ENCODE measurements at regions not wholly inside any gene's neighbourhood (a gene's known extent, or its start where the extent isn't known, plus 50 kb on each side); places are given as distances from the start of the nearest gene placed in this dataset.

DNA sequence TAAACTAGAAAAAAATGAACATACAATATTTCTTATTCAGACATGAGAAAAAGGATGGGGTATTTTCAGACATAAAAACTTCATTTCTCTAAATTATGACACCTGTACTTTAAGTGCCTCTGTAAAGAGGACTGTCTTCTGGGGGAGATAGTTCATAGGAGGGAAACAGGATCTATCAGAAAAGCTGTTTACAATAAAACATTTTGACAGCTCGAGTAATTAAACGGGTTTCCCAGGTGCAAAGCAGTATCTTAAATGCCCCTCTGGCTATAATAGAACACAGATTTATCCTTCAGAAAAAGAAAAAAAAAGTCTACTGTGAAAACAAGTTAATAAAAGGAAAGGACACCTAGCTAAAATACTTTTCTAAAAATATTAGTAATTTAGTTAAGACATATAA is 311.4 kb upstream of the UBE2E3 start:
- WGBS (ENCODE audit: low lambda C conversion rate): 15% methylated on average over 2 of the region's 2 CpGs
- POLR2A ChIA-PET: no interaction called here

DNA sequence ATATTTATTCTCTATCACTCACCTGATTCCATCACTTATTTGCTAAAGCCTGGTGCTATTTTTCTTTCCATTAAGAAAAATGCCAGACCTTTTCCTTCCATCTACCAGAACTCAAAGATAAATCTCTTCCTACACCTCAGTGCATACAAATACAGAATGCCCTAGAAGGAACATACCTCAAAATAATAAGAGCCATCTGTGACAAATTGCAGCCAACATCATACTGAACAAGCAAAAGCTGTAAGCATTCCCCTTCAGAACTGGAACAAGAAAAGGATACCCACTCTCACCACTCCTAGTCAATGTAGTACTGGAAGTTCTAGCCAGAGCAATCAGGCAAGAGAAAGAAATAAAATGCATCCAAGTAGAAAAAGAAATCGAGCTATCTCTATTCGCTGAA is 315.9 kb upstream of the UBE2E3 start:
- no peaks in the 10 kb centered on the region for H3K9me2 ChIP-seq
- no peak overlapping the region for H3K9ac ChIP-seq
- H3K4me2 ChIP-seq: no peak overlapping the region
- H3K4me3 ChIP-seq (ENCODE audit: low read depth in 2 of 2, low read length in 1 of 2): no peak overlapping the region
- no peaks in the 10 kb centered on the region for H4K20me1 ChIP-seq (ENCODE audit: insufficient read depth)
- no peaks in the 10 kb centered on the region for H3F3A ChIP-seq (replicated peaks; ENCODE audit: insufficient read depth)
- WGBS (ENCODE audit: low lambda C conversion rate): 96% methylated on average over 2 of the region's 2 CpGs
- no peak overlapping the region for H3K27ac ChIP-seq (ENCODE audit: low read depth in 2 of 2, low read length in 1 of 2)
- DNase-seq: no peak
- POLR2A ChIA-PET: no interaction called here
- CTCF ChIA-PET: no interaction called here
- no peaks in the 10 kb centered on the region for H3K27me3 ChIP-seq (ENCODE audit: insufficient read depth)
- H3K4me1 ChIP-seq (ENCODE audit: control insufficient read depth in 1 of 2, insufficient read depth in 2 of 2, low read depth in 1 of 2, low read length in 1 of 2): no peaks in the 10 kb centered on the region; a peak in 2 of 4 replicates
- no peak overlapping the region for H2AFZ ChIP-seq (ENCODE audit: low read depth)
- no peaks in the 10 kb centered on the region for H3K36me3 ChIP-seq (replicated peaks in 1 of 2; ENCODE audit: control insufficient read depth in 1 of 2, insufficient read depth in 2 of 2, low read length in 1 of 2)
- H3K9me3 ChIP-seq: no peaks in the 10 kb centered on the region
- no peaks in the 10 kb centered on the region; the same call in 1 of the 2 replicates for H3K79me2 ChIP-seq (ENCODE audit: insufficient read depth)
- TF ChIP-seq, protein P1, sequence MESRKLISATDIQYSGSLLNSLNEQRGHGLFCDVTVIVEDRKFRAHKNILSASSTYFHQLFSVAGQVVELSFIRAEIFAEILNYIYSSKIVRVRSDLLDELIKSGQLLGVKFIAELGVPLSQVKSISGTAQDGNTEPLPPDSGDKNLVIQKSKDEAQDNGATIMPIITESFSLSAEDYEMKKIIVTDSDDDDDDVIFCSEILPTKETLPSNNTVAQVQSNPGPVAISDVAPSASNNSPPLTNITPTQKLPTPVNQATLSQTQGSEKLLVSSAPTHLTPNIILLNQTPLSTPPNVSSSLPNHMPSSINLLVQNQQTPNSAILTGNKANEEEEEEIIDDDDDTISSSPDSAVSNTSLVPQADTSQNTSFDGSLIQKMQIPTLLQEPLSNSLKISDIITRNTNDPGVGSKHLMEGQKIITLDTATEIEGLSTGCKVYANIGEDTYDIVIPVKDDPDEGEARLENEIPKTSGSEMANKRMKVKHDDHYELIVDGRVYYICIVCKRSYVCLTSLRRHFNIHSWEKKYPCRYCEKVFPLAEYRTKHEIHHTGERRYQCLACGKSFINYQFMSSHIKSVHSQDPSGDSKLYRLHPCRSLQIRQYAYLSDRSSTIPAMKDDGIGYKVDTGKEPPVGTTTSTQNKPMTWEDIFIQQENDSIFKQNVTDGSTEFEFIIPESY (IDR thresholded peaks at IDR 0.05; ENCODE audit: borderline replicate concordance, low read depth): no peak
- TF ChIP-seq, protein P2, sequence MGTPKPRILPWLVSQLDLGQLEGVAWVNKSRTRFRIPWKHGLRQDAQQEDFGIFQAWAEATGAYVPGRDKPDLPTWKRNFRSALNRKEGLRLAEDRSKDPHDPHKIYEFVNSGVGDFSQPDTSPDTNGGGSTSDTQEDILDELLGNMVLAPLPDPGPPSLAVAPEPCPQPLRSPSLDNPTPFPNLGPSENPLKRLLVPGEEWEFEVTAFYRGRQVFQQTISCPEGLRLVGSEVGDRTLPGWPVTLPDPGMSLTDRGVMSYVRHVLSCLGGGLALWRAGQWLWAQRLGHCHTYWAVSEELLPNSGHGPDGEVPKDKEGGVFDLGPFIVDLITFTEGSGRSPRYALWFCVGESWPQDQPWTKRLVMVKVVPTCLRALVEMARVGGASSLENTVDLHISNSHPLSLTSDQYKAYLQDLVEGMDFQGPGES (IDR thresholded peaks at IDR 0.05; ENCODE audit: low read depth, low read length): no peak
- no peak for TF ChIP-seq CHD2 (IDR thresholded peaks at IDR 0.05; ENCODE audit: low read length, partially characterized antibody)
- no peak for TF ChIP-seq RXRA (IDR thresholded peaks at IDR 0.05; ENCODE audit: borderline replicate concordance, low read depth)
- no peak for TF ChIP-seq MXI1 (IDR thresholded peaks at IDR 0.05; ENCODE audit: low read depth, low read length)
- TF ChIP-seq, protein P3, sequence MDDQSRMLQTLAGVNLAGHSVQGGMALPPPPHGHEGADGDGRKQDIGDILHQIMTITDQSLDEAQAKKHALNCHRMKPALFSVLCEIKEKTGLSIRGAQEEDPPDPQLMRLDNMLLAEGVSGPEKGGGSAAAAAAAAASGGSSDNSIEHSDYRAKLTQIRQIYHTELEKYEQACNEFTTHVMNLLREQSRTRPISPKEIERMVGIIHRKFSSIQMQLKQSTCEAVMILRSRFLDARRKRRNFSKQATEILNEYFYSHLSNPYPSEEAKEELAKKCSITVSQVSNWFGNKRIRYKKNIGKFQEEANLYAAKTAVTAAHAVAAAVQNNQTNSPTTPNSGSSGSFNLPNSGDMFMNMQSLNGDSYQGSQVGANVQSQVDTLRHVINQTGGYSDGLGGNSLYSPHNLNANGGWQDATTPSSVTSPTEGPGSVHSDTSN (IDR thresholded peaks at IDR 0.05): no peak
- TF ChIP-seq SIN3A (IDR thresholded peaks at IDR 0.05; ENCODE audit: borderline replicate concordance, low read depth, low read length): no peak
- TF ChIP-seq FOSL2 (IDR thresholded peaks at IDR 0.05; ENCODE audit: borderline replicate concordance, low read depth): no peak
- no peak for TF ChIP-seq SMC3 (IDR thresholded peaks at IDR 0.05; ENCODE audit: low read depth, low read length)
- no peak for TF ChIP-seq NFIC (IDR thresholded peaks at IDR 0.05; ENCODE audit: borderline replicate concordance)
- no peak for TF ChIP-seq RCOR1 (IDR thresholded peaks at IDR 0.05; ENCODE audit: low read length)
- no peak for TF ChIP-seq GATA2 (CRISPR knock-in tag; IDR thresholded peaks at IDR 0.05)
- no peak for TF ChIP-seq YY1 (IDR thresholded peaks at IDR 0.05; ENCODE audit: low read depth)

More for the DNA sequence above, 311.4 kb upstream of the UBE2E3 start:
- H3K4me3 ChIP-seq (ENCODE audit: low read depth in 2 of 2, low read length in 1 of 2): no peak overlapping the region
- H3K4me2 ChIP-seq: no peak overlapping the region
- H3K27ac ChIP-seq (ENCODE audit: low read depth in 2 of 2, low read length in 1 of 2): no peak overlapping the region
- peak overlapping the region; percentile 8; the same call in 1 of the 2 replicates for H2AFZ ChIP-seq (ENCODE audit: low read depth)
- no peaks in the 10 kb centered on the region; a peak in 1 of 4 replicates for H3K4me1 ChIP-seq (ENCODE audit: control insufficient read depth in 1 of 2, insufficient read depth in 2 of 2, low read depth in 1 of 2, low read length in 1 of 2)
- no peaks in the 10 kb centered on the region for H3K9me3 ChIP-seq
- H3K9ac ChIP-seq: no peak overlapping the region
- no peak for DNase-seq
- no peaks in the 10 kb centered on the region for H3K36me3 ChIP-seq (replicated peaks in 1 of 2; ENCODE audit: control insufficient read depth in 1 of 2, insufficient read depth in 2 of 2, low read length in 1 of 2)
- no peaks in the 10 kb centered on the region; the same call in 1 of the 2 replicates for H3K79me2 ChIP-seq (ENCODE audit: insufficient read depth)
- H3F3A ChIP-seq (replicated peaks; ENCODE audit: insufficient read depth): no peaks in the 10 kb centered on the region
- H3K27me3 ChIP-seq (ENCODE audit: insufficient read depth): no peaks in the 10 kb centered on the region
- TF ChIP-seq GABPA (IDR thresholded peaks at IDR 0.05; ENCODE audit: low read depth): no peak
- no peak for TF ChIP-seq MEF2A (IDR thresholded peaks at IDR 0.05; ENCODE audit: borderline replicate concordance, low read depth)
- no peak for TF ChIP-seq GATA2 (CRISPR knock-in tag; IDR thresholded peaks at IDR 0.05)
- no peak for TF ChIP-seq YY1 (IDR thresholded peaks at IDR 0.05; ENCODE audit: low read depth)
- TF ChIP-seq JUND (IDR thresholded peaks at IDR 0.05): no peak
- TF ChIP-seq, protein P3 (IDR thresholded peaks at IDR 0.05): no peak
- TF ChIP-seq, protein P4, sequence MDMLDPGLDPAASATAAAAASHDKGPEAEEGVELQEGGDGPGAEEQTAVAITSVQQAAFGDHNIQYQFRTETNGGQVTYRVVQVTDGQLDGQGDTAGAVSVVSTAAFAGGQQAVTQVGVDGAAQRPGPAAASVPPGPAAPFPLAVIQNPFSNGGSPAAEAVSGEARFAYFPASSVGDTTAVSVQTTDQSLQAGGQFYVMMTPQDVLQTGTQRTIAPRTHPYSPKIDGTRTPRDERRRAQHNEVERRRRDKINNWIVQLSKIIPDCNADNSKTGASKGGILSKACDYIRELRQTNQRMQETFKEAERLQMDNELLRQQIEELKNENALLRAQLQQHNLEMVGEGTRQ (IDR thresholded peaks at IDR 0.05; ENCODE audit: borderline replicate concordance, low read depth, low read length): no peak
- TF ChIP-seq RXRA (IDR thresholded peaks at IDR 0.05; ENCODE audit: borderline replicate concordance, low read depth): no peak
- no peak for TF ChIP-seq TAF1 (IDR thresholded peaks at IDR 0.05; ENCODE audit: borderline replicate concordance, low read depth, low read length)
- TF ChIP-seq, protein P2 (IDR thresholded peaks at IDR 0.05; ENCODE audit: low read depth, low read length): no peak
- TF ChIP-seq SIN3A (IDR thresholded peaks at IDR 0.05; ENCODE audit: borderline replicate concordance, low read depth, low read length): no peak
- TF ChIP-seq, protein P5, sequence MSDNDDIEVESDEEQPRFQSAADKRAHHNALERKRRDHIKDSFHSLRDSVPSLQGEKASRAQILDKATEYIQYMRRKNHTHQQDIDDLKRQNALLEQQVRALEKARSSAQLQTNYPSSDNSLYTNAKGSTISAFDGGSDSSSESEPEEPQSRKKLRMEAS (IDR thresholded peaks at IDR 0.05; ENCODE audit: low read depth): no peak
- CTCF ChIA-PET: no interaction called here
- H4K20me1 ChIP-seq (ENCODE audit: insufficient read depth): no peaks in the 10 kb centered on the region
- no peaks in the 10 kb centered on the region for H3K9me2 ChIP-seq

Data from SK-N-SH (cell line).